Prostate gland (tissue), 2 donors: ENCODE measurements at regions not wholly inside any gene's neighbourhood (a gene's known extent, or its start where the extent isn't known, plus 50 kb on each side); places are given as distances from the start of the nearest gene placed in this dataset.

Experiments
- POLR2A ChIP-seq: fragments of 450-650 bp; IDR thresholded peaks from one replicate; pipeline ENCODE4 v1.6.1; 2016; ENCODE audit warnings: antibody characterized with exemption, mild to moderate bottlenecking
- POLR2AphosphoS5 ChIP-seq: sonication (generic); formaldehyde crosslinking; IDR thresholded peaks from one replicate; pipeline ENCODE4 v1.6.1; 2017; ENCODE audit warnings: antibody characterized with exemption
- TF ChIP-seq, protein P1 (sequence below), 4 experiments: fragments of 200-600 bp in 2 of 4; fragments of 450-650 bp in 2 of 4; sonication (generic) in 2 of 4; IDR thresholded peaks; 1 replicate in 3 of 4; 2 replicates in 1 of 4; pipeline ENCODE4 v1.5.1; 2016 to 2019; ENCODE audit warnings: antibody characterized with exemption in 4 of 4, mild to moderate bottlenecking in 2 of 4, moderate library complexity in 2 of 4

DNA sequence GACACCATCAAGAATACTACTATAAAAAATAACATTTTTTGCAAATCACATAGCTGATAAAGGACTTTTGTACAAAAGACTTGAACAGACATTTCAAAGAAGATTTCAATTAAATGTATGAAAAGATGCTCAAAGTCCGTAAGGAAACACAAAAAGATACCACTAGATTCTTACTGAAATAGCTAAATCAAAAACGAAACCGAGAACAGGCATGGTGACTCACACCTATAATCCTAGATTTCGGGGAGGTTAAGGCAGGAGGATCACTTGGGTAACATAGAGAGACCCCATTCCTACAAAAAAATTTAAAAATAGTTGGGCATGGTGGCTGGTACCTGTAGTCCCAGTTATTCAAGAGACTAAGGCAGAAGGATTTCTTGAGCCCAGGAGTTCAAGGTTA, 520.2 kb upstream of the GRM3 start:
- TF ChIP-seq, protein P1, sequence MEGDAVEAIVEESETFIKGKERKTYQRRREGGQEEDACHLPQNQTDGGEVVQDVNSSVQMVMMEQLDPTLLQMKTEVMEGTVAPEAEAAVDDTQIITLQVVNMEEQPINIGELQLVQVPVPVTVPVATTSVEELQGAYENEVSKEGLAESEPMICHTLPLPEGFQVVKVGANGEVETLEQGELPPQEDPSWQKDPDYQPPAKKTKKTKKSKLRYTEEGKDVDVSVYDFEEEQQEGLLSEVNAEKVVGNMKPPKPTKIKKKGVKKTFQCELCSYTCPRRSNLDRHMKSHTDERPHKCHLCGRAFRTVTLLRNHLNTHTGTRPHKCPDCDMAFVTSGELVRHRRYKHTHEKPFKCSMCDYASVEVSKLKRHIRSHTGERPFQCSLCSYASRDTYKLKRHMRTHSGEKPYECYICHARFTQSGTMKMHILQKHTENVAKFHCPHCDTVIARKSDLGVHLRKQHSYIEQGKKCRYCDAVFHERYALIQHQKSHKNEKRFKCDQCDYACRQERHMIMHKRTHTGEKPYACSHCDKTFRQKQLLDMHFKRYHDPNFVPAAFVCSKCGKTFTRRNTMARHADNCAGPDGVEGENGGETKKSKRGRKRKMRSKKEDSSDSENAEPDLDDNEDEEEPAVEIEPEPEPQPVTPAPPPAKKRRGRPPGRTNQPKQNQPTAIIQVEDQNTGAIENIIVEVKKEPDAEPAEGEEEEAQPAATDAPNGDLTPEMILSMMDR (IDR thresholded peaks at IDR 0.05), result no peak
- TF ChIP-seq POLR2AphosphoS5 (no peak), POLR2A (no peak)
